ENCODE measurements at regions not wholly inside any gene's neighbourhood (a gene's known extent, or its start where the extent isn't known, plus 50 kb on each side); places are given as distances from the start of the nearest gene placed in this dataset.

GRCh38 chr3:104951426-104951825, 415.3 kb upstream of the ALCAM start:
- intact Hi-C loops (cut with DNase I), result no loop called here
- 92% methylated on average over 2 of the region's 2 CpGs for WGBS

GRCh38 chr3:104952146-104952972, 414.4 kb upstream of the ALCAM start:
- intact Hi-C loops (cut with DNase I), result no loop called here
- TF ChIP-seq, protein P1, sequence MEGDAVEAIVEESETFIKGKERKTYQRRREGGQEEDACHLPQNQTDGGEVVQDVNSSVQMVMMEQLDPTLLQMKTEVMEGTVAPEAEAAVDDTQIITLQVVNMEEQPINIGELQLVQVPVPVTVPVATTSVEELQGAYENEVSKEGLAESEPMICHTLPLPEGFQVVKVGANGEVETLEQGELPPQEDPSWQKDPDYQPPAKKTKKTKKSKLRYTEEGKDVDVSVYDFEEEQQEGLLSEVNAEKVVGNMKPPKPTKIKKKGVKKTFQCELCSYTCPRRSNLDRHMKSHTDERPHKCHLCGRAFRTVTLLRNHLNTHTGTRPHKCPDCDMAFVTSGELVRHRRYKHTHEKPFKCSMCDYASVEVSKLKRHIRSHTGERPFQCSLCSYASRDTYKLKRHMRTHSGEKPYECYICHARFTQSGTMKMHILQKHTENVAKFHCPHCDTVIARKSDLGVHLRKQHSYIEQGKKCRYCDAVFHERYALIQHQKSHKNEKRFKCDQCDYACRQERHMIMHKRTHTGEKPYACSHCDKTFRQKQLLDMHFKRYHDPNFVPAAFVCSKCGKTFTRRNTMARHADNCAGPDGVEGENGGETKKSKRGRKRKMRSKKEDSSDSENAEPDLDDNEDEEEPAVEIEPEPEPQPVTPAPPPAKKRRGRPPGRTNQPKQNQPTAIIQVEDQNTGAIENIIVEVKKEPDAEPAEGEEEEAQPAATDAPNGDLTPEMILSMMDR (IDR thresholded peaks at IDR 0.05), result no peak
- TF ChIP-seq POLR2AphosphoS5 (IDR thresholded peaks at IDR 0.05) (no peak), POLR2A (IDR thresholded peaks at IDR 0.05; ENCODE audit: low read depth) (no peak), EP300 (IDR thresholded peaks at IDR 0.05) (no peak)
- peaks cover 0 to 3% (median 0%) of the 10 kb centered on the region in 4 donors for H3K4me1 ChIP-seq
- no peaks in the 10 kb centered on the region for H3K36me3 ChIP-seq
- H3K9me3 ChIP-seq, result no peaks in the 10 kb centered on the region
- no peak overlapping the region for H3K4me3 ChIP-seq
- 43% methylated on average over 2 of the region's 2 CpGs for WGBS
- H3K27me3 ChIP-seq, result no peaks in the 10 kb centered on the region
- no peak for DNase-seq (ENCODE audit: extremely low spot score)
- H3K27ac ChIP-seq (replicated peaks in 1 of 4), result no peak overlapping the region

More at GRCh38 chr3:104951426-104951825, 415.3 kb upstream of the ALCAM start:
- H3K9me3 ChIP-seq, result no peaks in the 10 kb centered on the region
- no peak for DNase-seq (ENCODE audit: extremely low spot score)
- H3K27me3 ChIP-seq, result no peaks in the 10 kb centered on the region
- peaks cover 0 to 3% (median 0%) of the 10 kb centered on the region in 4 donors for H3K4me1 ChIP-seq
- H3K4me3 ChIP-seq, result no peak overlapping the region
- no peaks in the 10 kb centered on the region for H3K36me3 ChIP-seq
- no peak overlapping the region for H3K27ac ChIP-seq (replicated peaks in 1 of 4)
- no peak for TF ChIP-seq POLR2AphosphoS5 (IDR thresholded peaks at IDR 0.05)
- TF ChIP-seq, protein P1 (IDR thresholded peaks at IDR 0.05), result no peak
- TF ChIP-seq POLR2A (IDR thresholded peaks at IDR 0.05; ENCODE audit: low read depth), result no peak
- no peak for TF ChIP-seq EP300 (IDR thresholded peaks at IDR 0.05)

- 97% methylated on average over 25 of the region's 25 CpGs for WGBS
- Histone ChIP-seq H3K27me3 (no peaks in the 10 kb centered on the region), H3K27ac (replicated peaks in 1 of 4) (no peak overlapping the region), H3K4me1 (peaks cover 0 to 7% (median 4%) of the 10 kb centered on the region in 4 donors), H3K36me3 (no peaks in the 10 kb centered on the region), H3K4me3 (no peak overlapping the region), H3K9me3 (no peaks in the 10 kb centered on the region)
- no peak for DNase-seq (ENCODE audit: extremely low spot score)
- TF ChIP-seq, protein P1 (IDR thresholded peaks at IDR 0.05), result no peak
- TF ChIP-seq POLR2AphosphoS5 (IDR thresholded peaks at IDR 0.05) (no peak), POLR2A (IDR thresholded peaks at IDR 0.05; ENCODE audit: low read depth) (no peak), EP300 (IDR thresholded peaks at IDR 0.05) (no peak)
- intact Hi-C loops (cut with DNase I), result no loop called here
These were observed 409.9 kb upstream of the ALCAM start for GRCh38 chr3:104956620-104957345.

GRCh38 chr3:104960579-104960978, 406.1 kb upstream of the ALCAM start:
- 76% methylated on average over 2 of the region's 2 CpGs for WGBS
- H3K36me3 ChIP-seq, result no peaks in the 10 kb centered on the region
- H3K4me1 ChIP-seq, result peaks cover 0 to 14% (median 10%) of the 10 kb centered on the region in 4 donors
- intact Hi-C loops (cut with DNase I), result no loop called here
- H3K4me3 ChIP-seq, result no peak overlapping the region
- no peak overlapping the region for H3K27ac ChIP-seq (replicated peaks in 1 of 4)
- no peaks in the 10 kb centered on the region for H3K9me3 ChIP-seq
- TF ChIP-seq EP300 (IDR thresholded peaks at IDR 0.05) (no peak), POLR2AphosphoS5 (IDR thresholded peaks at IDR 0.05) (no peak), POLR2A (IDR thresholded peaks at IDR 0.05; ENCODE audit: low read depth) (no peak)
- TF ChIP-seq, protein P1 (IDR thresholded peaks at IDR 0.05), result no peak
- H3K27me3 ChIP-seq, result no peaks in the 10 kb centered on the region
- no peak for DNase-seq (ENCODE audit: extremely low spot score)
